ENCODE measurements at regions not wholly inside any gene's neighbourhood (a gene's known extent, or its start where the extent isn't known, plus 50 kb on each side); places are given as distances from the start of the nearest gene placed in this dataset.

DNA sequence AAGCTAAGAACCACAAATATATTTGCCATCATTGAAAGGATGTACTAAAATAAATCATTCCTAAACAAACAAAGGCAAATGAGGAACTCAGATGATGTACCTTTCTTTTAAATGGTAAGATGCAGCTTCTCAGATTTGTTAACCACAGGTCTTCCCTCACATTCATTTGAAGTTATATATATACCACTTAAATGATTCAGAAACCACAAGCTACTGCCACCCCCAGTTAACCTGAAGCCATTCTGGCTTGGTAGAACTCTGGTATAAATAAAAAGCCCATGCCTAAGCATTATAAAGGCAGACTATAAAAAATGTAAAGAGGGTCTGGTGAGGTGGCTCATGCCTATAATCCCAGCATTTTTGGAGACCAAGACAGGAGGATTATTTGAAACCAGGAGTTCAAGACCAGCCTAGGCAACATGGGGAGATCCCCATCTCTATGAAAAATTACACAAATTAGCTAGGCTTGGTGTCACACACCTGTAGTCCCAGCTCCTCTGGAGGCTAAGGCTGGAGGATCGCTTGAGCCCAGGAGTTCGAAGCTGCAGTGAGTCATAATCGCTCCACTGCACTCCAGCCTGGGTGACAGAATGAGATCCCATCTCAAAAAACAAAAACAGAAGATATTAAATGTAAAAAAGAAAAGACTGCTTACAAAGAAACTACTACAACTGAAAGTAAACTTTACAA lies 1185.3 kb downstream of the JRKL start:
- TF ChIP-seq MEF2A (IDR thresholded peaks at IDR 0.05; ENCODE audit: borderline replicate concordance, low read depth) (no peak), NRF1 (IDR thresholded peaks at IDR 0.05; ENCODE audit: low read depth, low read length) (no peak), MAX (IDR thresholded peaks at IDR 0.05; ENCODE audit: low read depth) (no peak), MXI1 (IDR thresholded peaks at IDR 0.05; ENCODE audit: low read depth, low read length) (no peak), YY1 (IDR thresholded peaks at IDR 0.05; ENCODE audit: low read depth) (no peak), SMC3 (IDR thresholded peaks at IDR 0.05; ENCODE audit: low read depth, low read length) (no peak), TAF1 (IDR thresholded peaks at IDR 0.05; ENCODE audit: borderline replicate concordance, low read depth, low read length) (no peak)
- TF ChIP-seq, protein P1, sequence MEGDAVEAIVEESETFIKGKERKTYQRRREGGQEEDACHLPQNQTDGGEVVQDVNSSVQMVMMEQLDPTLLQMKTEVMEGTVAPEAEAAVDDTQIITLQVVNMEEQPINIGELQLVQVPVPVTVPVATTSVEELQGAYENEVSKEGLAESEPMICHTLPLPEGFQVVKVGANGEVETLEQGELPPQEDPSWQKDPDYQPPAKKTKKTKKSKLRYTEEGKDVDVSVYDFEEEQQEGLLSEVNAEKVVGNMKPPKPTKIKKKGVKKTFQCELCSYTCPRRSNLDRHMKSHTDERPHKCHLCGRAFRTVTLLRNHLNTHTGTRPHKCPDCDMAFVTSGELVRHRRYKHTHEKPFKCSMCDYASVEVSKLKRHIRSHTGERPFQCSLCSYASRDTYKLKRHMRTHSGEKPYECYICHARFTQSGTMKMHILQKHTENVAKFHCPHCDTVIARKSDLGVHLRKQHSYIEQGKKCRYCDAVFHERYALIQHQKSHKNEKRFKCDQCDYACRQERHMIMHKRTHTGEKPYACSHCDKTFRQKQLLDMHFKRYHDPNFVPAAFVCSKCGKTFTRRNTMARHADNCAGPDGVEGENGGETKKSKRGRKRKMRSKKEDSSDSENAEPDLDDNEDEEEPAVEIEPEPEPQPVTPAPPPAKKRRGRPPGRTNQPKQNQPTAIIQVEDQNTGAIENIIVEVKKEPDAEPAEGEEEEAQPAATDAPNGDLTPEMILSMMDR (IDR thresholded peaks at IDR 0.05): no peak

All from SK-N-SH (cell line).